ENCODE measurements at regions not wholly inside any gene's neighbourhood (a gene's known extent, or its start where the extent isn't known, plus 50 kb on each side); places are given as distances from the start of the nearest gene placed in this dataset.
"Not testable (repeated sequence)": the region's sequence is repeated elsewhere in the genome, so short reads cannot be mapped to it uniquely, and the experiment has no call there.

- DNase-seq = no peak
Observed at GRCh38 chr13:62483774-62484173, 1068.1 kb upstream of the PCDH20 start.

GRCh38 chr13:62482351-62482750, 1066.7 kb upstream of the PCDH20 start:
- DNase-seq = no peak

- no peak for DNase-seq
Observed at GRCh38 chr13:62473944-62474237, 1058.2 kb upstream of the PCDH20 start.

GRCh38 chr13:62473190-62473943, 1057.7 kb upstream of the PCDH20 start:
- DNase-seq = no peak

- no peak for DNase-seq
Observed at GRCh38 chr13:62453761-62454160, 1038.1 kb upstream of the PCDH20 start.

- DNase-seq = no peak
Observed at GRCh38 chr13:62450759-62451158, 1035.1 kb upstream of the PCDH20 start.

- DNase-seq = not testable (repeated sequence)
Observed at GRCh38 chr13:62447771-62448382, 1032.2 kb upstream of the PCDH20 start.

GRCh38 chr13:62444805-62445204, 1029.2 kb upstream of the PCDH20 start:
- no peak for DNase-seq

- no peak for DNase-seq
Observed at GRCh38 chr13:62434081-62434480, 1018.4 kb upstream of the PCDH20 start.

- no peak for DNase-seq
Observed at GRCh38 chr13:62433660-62434059, 1018.0 kb upstream of the PCDH20 start.

GRCh38 chr13:62432906-62433305, 1017.3 kb upstream of the PCDH20 start:
- DNase-seq = no peak

GRCh38 chr13:62432295-62432694, 1016.6 kb upstream of the PCDH20 start:
- no peak for DNase-seq

GRCh38 chr13:62431852-62432251, 1016.2 kb upstream of the PCDH20 start:
- no peak for DNase-seq

GRCh38 chr13:62418872-62419271, 1003.2 kb upstream of the PCDH20 start:
- no peak for DNase-seq

- DNase-seq = no peak
Observed at GRCh38 chr13:62418376-62418775, 1002.7 kb upstream of the PCDH20 start.

GRCh38 chr13:62407871-62408270, 992.2 kb upstream of the PCDH20 start:
- no peak for DNase-seq

GRCh38 chr13:62388515-62388914, 972.9 kb upstream of the PCDH20 start:
- no peak for DNase-seq

- DNase-seq = no peak
Observed at GRCh38 chr13:62387647-62388046, 972.0 kb upstream of the PCDH20 start.

- not testable (repeated sequence) for DNase-seq
Observed at GRCh38 chr13:62379241-62379640, 963.6 kb upstream of the PCDH20 start.

- DNase-seq = no peak
Observed at GRCh38 chr13:62377838-62378237, 962.2 kb upstream of the PCDH20 start.

- no peak for DNase-seq
Observed at GRCh38 chr13:62375653-62376052, 960.0 kb upstream of the PCDH20 start.

GRCh38 chr13:62371737-62372136, 956.1 kb upstream of the PCDH20 start:
- DNase-seq = no peak

GRCh38 chr13:62367971-62368370, 952.3 kb upstream of the PCDH20 start:
- DNase-seq = not testable (repeated sequence)

GRCh38 chr13:62360609-62361008, 945.0 kb upstream of the PCDH20 start:
- no peak for DNase-seq

GRCh38 chr13:62358646-62358932, 942.9 kb upstream of the PCDH20 start:
- no peak for DNase-seq

Measured in NCI-H1694 (cell line).